ENCODE measurements at regions not wholly inside any gene's neighbourhood (a gene's known extent, or its start where the extent isn't known, plus 50 kb on each side); places are given as distances from the start of the nearest gene placed in this dataset.

DNA sequence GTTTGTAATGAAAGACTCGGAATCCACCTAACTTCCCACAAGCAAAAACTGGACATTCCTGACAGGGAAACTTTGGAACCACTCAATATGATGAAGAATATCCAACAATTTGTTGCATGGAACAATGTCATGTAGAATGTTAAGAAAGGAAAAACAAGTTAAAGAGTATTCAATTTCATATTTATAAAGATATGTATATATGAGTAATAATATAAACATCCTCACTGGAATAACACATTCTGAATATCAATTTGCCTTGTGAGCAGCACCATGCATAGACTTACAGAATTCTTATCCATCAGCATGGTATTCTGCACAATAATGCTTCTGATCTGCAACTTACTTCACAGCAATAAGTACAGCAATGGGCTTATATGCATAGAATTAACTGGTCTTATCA, 650.3 kb downstream of the SEMA5A start:
- TF ChIP-seq, protein P1, sequence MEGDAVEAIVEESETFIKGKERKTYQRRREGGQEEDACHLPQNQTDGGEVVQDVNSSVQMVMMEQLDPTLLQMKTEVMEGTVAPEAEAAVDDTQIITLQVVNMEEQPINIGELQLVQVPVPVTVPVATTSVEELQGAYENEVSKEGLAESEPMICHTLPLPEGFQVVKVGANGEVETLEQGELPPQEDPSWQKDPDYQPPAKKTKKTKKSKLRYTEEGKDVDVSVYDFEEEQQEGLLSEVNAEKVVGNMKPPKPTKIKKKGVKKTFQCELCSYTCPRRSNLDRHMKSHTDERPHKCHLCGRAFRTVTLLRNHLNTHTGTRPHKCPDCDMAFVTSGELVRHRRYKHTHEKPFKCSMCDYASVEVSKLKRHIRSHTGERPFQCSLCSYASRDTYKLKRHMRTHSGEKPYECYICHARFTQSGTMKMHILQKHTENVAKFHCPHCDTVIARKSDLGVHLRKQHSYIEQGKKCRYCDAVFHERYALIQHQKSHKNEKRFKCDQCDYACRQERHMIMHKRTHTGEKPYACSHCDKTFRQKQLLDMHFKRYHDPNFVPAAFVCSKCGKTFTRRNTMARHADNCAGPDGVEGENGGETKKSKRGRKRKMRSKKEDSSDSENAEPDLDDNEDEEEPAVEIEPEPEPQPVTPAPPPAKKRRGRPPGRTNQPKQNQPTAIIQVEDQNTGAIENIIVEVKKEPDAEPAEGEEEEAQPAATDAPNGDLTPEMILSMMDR (IDR thresholded peaks at IDR 0.05): no peak
- TF ChIP-seq, protein P2, sequence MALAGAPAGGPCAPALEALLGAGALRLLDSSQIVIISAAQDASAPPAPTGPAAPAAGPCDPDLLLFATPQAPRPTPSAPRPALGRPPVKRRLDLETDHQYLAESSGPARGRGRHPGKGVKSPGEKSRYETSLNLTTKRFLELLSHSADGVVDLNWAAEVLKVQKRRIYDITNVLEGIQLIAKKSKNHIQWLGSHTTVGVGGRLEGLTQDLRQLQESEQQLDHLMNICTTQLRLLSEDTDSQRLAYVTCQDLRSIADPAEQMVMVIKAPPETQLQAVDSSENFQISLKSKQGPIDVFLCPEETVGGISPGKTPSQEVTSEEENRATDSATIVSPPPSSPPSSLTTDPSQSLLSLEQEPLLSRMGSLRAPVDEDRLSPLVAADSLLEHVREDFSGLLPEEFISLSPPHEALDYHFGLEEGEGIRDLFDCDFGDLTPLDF (CRISPR knock-in tag; IDR thresholded peaks at IDR 0.05): no peak
- TF ChIP-seq, protein P3, sequence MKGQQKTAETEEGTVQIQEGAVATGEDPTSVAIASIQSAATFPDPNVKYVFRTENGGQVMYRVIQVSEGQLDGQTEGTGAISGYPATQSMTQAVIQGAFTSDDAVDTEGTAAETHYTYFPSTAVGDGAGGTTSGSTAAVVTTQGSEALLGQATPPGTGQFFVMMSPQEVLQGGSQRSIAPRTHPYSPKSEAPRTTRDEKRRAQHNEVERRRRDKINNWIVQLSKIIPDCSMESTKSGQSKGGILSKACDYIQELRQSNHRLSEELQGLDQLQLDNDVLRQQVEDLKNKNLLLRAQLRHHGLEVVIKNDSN (CRISPR knock-in tag; IDR thresholded peaks at IDR 0.05): no peak
- TF ChIP-seq MXD4 (CRISPR knock-in tag; IDR thresholded peaks at IDR 0.05; ENCODE audit: borderline replicate concordance) (no peak), KAT7 (CRISPR knock-in tag; IDR thresholded peaks at IDR 0.05; ENCODE audit: borderline replicate concordance) (no peak)
